Mesothelial cell of epicardium (in vitro differentiated cells): ENCODE measurements at regions not wholly inside any gene's neighbourhood (a gene's known extent, or its start where the extent isn't known, plus 50 kb on each side); places are given as distances from the start of the nearest gene placed in this dataset.
"Not testable (repeated sequence)": the region's sequence is repeated elsewhere in the genome, so short reads cannot be mapped to it uniquely, and the experiment has no call there.

ENCODE experiments used
- DNase-seq, 2 experiments: peaks; one replicate each; pipeline ENCODE4 v3.0.0; 2021; ENCODE audit warnings: low spot score in 2 of 2; ENCODE audit not compliant: unreplicated experiment in 2 of 2
- H3K27ac Mint-ChIP-seq: 2 replicates; pipeline ENCODE4 v1.8.0; 2021; ENCODE audit warnings: mixed read lengths
- H3K27me3 Mint-ChIP-seq: 2 replicates; pipeline ENCODE4 v1.8.0; 2021; ENCODE audit warnings: low read depth, mixed read lengths
- H3K36me3 Mint-ChIP-seq: 2 replicates; pipeline ENCODE4 v1.8.0; 2021; ENCODE audit warnings: mixed read lengths
- H3K4me1 Mint-ChIP-seq: 2 replicates; pipeline ENCODE4 v1.8.0; 2021; ENCODE audit warnings: mixed read lengths
- H3K4me3 Mint-ChIP-seq: 2 replicates; pipeline ENCODE4 v1.8.0; 2021; ENCODE audit warnings: mild to moderate bottlenecking, moderate library complexity, mixed read lengths
- H3K9me3 Mint-ChIP-seq: 2 replicates; pipeline ENCODE4 v1.8.0; 2021; ENCODE audit warnings: mixed read lengths
- TF ChIP-seq, protein P1 (sequence below): fragments of 200-600 bp; sonication (generic); IDR thresholded peaks from one replicate; pipeline ENCODE4 v1.5.0; 2021; ENCODE audit warnings: antibody characterized with exemption; ENCODE audit not compliant: unreplicated experiment

DNA sequence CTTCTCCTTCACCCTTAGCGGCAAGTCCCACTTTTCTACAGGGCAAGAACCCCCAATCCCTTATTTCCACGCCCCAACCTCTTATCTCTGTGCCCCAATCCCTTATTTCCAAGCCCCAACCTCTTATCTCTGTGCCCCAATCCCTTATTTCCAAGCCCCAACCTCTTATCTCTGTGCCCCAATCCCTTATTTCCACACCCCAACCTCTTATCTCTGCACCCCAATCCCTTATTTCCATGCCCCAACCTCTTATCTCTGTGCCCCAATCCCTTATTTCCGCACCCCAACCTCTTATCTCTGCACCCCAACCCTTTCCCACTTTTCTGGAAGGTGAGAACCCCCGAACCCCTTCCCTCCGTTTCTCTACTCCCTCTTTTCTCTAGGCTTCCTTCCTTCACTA is 116.1 kb upstream of the GJE1 start:
- H3K27me3 Mint-ChIP-seq, DNase-seq, H3K9me3 Mint-ChIP-seq, H3K27ac Mint-ChIP-seq, H3K36me3 Mint-ChIP-seq, H3K4me3 Mint-ChIP-seq: not testable (repeated sequence)
- peaks cover 16% of the 10 kb centered on the region for H3K4me1 Mint-ChIP-seq

DNA sequence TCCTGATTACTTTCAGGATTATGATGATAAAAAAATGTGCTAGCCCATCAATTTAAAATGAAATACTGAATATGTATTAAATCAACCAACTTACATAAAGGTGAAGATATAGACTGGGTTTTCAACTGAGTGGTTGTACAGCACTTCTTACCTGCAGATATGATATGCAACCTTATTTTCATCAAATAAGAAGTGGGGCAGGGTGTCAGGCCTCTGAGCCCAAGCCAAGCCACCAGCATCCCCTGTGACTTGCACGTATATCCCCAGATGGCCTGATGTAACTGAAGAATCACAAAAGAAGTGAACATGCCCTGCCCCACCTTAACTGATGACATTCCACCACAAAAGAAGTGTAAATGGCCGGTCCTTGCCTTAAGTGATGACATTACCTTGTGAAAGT is 117.3 kb upstream of the GJE1 start:
- not testable (repeated sequence) for H3K4me3 Mint-ChIP-seq, H3K27ac Mint-ChIP-seq, DNase-seq, H3K9me3 Mint-ChIP-seq, H3K36me3 Mint-ChIP-seq, H3K27me3 Mint-ChIP-seq
- peaks cover 16% of the 10 kb centered on the region for H3K4me1 Mint-ChIP-seq

DNA sequence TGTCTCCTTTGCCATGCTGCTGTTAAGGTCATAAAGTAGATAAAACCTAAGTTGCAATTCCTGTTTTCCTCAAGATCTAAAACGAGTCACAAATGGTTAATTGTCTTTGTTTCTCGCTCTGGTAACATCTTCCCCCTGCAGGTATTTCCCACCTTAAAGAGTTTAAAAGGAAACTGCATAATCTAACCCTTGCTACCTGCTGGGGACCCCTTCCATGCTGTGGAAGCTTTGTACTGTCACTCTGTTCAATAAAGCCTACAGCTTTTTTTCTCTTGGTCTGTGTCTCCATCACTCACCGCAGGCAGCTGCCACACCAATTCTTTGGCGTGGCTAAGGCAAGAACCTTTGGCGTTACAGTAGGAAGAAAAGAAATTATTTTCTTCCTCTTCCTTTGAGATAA is 117.7 kb upstream of the GJE1 start:
- Mint-ChIP-seq H3K36me3 (no peaks in the 10 kb centered on the region), H3K9me3 (no peaks in the 10 kb centered on the region), H3K27ac (no peak overlapping the region), H3K4me1 (peaks cover 16% of the 10 kb centered on the region), H3K4me3 (no peak overlapping the region), H3K27me3 (no peaks in the 10 kb centered on the region)
- TF ChIP-seq, protein P1, sequence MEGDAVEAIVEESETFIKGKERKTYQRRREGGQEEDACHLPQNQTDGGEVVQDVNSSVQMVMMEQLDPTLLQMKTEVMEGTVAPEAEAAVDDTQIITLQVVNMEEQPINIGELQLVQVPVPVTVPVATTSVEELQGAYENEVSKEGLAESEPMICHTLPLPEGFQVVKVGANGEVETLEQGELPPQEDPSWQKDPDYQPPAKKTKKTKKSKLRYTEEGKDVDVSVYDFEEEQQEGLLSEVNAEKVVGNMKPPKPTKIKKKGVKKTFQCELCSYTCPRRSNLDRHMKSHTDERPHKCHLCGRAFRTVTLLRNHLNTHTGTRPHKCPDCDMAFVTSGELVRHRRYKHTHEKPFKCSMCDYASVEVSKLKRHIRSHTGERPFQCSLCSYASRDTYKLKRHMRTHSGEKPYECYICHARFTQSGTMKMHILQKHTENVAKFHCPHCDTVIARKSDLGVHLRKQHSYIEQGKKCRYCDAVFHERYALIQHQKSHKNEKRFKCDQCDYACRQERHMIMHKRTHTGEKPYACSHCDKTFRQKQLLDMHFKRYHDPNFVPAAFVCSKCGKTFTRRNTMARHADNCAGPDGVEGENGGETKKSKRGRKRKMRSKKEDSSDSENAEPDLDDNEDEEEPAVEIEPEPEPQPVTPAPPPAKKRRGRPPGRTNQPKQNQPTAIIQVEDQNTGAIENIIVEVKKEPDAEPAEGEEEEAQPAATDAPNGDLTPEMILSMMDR = no peak
- DNase-seq = no peak

DNA sequence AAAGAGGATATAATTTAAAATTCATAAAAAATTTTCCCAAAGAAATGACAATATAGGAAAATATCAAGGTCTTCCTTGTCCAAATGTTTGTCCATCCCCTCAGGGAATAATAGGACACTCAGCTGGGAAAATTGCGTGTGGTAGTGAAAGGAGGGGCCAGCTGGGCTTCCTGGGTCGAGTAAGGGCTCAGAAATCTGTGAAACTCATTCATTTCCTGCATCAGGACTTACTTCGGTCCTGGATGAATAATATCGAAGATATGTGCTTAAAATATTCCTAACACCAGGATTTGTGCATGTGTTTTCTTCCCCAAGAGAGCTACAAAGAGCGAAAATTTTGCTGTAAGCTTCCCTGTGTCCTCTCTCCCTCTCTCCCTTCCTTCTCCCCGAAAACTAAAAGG is 118.2 kb upstream of the GJE1 start:
- DNase-seq = no peak

DNA sequence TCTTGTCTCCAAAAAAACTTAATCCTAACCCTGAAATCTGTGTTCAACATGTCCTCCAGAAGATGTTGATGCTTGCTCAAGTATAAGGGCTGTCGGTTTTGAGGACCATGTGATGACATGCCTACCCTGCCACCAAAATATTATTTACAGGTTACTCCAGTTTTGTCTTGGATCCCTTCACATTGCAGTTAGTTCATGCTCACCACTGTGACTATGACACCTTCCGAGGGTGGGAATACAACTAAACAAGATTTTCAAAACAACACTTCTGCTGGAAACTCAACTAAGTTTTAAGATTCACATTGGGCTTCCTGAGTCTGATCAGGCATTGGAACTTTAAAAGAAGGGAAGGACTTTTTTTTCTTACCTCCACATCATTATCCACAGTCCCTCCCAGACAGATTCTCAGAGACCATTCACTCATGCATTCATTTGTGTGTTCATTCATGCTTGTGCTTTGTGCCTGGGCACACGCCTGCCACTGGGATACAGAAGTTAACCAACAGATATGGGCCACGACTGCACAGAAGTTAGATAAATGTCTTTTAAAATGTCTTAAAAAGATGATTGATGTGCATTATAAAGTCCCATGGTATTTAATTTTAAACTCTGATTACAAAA is 118.7 kb upstream of the GJE1 start:
- no peak overlapping the region for H3K4me3 Mint-ChIP-seq

More for the DNA sequence above, 118.2 kb upstream of the GJE1 start:
- Mint-ChIP-seq H3K4me1 (peaks cover 17% of the 10 kb centered on the region), H3K4me3 (no peak overlapping the region), H3K27me3 (no peaks in the 10 kb centered on the region), H3K27ac (no peak overlapping the region), H3K9me3 (no peaks in the 10 kb centered on the region), H3K36me3 (no peaks in the 10 kb centered on the region)
- TF ChIP-seq, protein P1 = no peak

DNA sequence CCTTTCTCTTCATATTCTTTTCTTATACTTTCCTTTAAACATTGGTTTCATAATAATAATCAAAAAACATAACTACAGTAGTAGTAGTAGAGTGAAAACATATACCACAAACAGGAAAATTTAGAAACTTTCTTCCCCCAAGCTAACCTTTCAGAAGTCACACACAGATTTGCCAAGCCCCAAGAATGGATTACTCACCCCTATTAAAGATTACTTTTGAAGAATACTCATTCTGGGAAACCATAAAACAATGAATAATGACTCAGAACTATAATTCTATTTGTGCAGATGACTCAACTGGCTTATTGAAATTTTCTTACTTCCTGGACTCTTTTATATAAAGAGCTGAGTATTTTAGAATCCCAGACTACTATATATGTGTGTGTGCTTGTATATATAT is 119.4 kb upstream of the GJE1 start:
- H3K36me3 Mint-ChIP-seq = no peaks in the 10 kb centered on the region
- peaks cover 3% of the 10 kb centered on the region for H3K9me3 Mint-ChIP-seq
- H3K27me3 Mint-ChIP-seq = no peaks in the 10 kb centered on the region
- H3K27ac Mint-ChIP-seq = no peak overlapping the region
- peaks cover 22% of the 10 kb centered on the region for H3K4me1 Mint-ChIP-seq
- TF ChIP-seq, protein P1 = no peak
- no peak overlapping the region for H3K4me3 Mint-ChIP-seq
- no peak for DNase-seq

More for the DNA sequence above, 118.7 kb upstream of the GJE1 start:
- Mint-ChIP-seq H3K9me3 (no peaks in the 10 kb centered on the region), H3K4me1 (peaks cover 22% of the 10 kb centered on the region), H3K36me3 (no peaks in the 10 kb centered on the region), H3K27ac (no peak overlapping the region), H3K27me3 (no peaks in the 10 kb centered on the region)
- no peak for DNase-seq
- TF ChIP-seq, protein P1 = no peak

DNA sequence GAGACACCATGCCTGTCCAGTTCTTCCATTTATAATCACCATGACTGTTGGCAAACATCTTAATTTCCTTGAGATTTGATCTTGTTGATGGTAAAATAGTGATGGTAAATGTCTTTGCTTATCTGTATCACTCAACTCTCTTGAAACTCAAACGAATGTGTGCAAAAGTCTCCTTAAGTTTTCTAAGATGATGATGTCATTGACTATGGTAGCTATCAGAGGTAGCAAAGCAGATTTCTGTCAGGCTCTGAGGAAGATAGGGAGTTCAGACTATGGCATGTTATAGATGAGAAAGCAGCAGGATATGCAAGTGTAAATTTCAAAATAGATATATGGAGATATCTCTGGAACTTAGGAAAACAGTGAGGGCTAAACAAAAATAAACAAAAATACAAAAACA is 121.0 kb upstream of the GJE1 start:
- peaks cover 7% of the 10 kb centered on the region for H3K9me3 Mint-ChIP-seq
- no peak for DNase-seq
- H3K27me3 Mint-ChIP-seq = no peaks in the 10 kb centered on the region
- no peak overlapping the region for H3K4me3 Mint-ChIP-seq
- TF ChIP-seq, protein P1 = no peak
- no peaks in the 10 kb centered on the region for H3K36me3 Mint-ChIP-seq
- peaks cover 22% of the 10 kb centered on the region for H3K4me1 Mint-ChIP-seq
- H3K27ac Mint-ChIP-seq = no peak overlapping the region
